ENCODE measurements at regions not wholly inside any gene's neighbourhood (a gene's known extent, or its start where the extent isn't known, plus 50 kb on each side); places are given as distances from the start of the nearest gene placed in this dataset.

GRCh38 chr18:58806826-58807714, 57.6 kb upstream of the ZNF532 start (continued):
- no peak for TF ChIP-seq NANOG (IDR thresholded peaks at IDR 0.05; ENCODE audit: insufficient read depth, low read depth, low read length, poor library complexity, severe bottlenecking)
- TF ChIP-seq SP1 (IDR thresholded peaks at IDR 0.05; ENCODE audit: low read depth, low read length), result no peak
- TF ChIP-seq BACH1 (IDR thresholded peaks at IDR 0.05; ENCODE audit: low read length), result no peak
- no peak for TF ChIP-seq FOSL1 (IDR thresholded peaks at IDR 0.05; ENCODE audit: insufficient read depth, low read depth, low read length)

All from H1 (cell line).